NB4 (cell line): ENCODE measurements at regions not wholly inside any gene's neighbourhood (a gene's known extent, or its start where the extent isn't known, plus 50 kb on each side); places are given as distances from the start of the nearest gene placed in this dataset.
"Not testable (repeated sequence)": the region's sequence is repeated elsewhere in the genome, so short reads cannot be mapped to it uniquely, and the experiment has no call there.

Experiments
- DNase-seq: peaks from one replicate; pipeline ENCODE4 v3.0.0; 2010; ENCODE audit warnings: low read depth
- H3K4me3 ChIP-seq: one replicate; pipeline ENCODE4 v1.5.1; 2011; ENCODE audit warnings: mild to moderate bottlenecking, low read depth, low read length, moderate library complexity
- MYC ChIP-seq: IDR thresholded peaks from 2 replicates; pipeline ENCODE4 v1.6.1; 2011; ENCODE audit warnings: low read depth, low read length
- POLR2A ChIP-seq: IDR thresholded peaks from 2 replicates; pipeline ENCODE4 v1.6.1; 2011; ENCODE audit warnings: mild to moderate bottlenecking; ENCODE audit not compliant: insufficient read length; ENCODE audit errors: extremely low read depth
- TF ChIP-seq, protein P1 (sequence below): IDR thresholded peaks from one replicate; pipeline ENCODE4 v1.5.1; 2012; ENCODE audit warnings: low read depth, low read length
- TF ChIP-seq, protein P2 (sequence below): IDR thresholded peaks from 2 replicates; pipeline ENCODE4 v1.6.1; 2011; ENCODE audit warnings: low read depth, low read length

- DNase-seq = no peak
- TF ChIP-seq, protein P1, sequence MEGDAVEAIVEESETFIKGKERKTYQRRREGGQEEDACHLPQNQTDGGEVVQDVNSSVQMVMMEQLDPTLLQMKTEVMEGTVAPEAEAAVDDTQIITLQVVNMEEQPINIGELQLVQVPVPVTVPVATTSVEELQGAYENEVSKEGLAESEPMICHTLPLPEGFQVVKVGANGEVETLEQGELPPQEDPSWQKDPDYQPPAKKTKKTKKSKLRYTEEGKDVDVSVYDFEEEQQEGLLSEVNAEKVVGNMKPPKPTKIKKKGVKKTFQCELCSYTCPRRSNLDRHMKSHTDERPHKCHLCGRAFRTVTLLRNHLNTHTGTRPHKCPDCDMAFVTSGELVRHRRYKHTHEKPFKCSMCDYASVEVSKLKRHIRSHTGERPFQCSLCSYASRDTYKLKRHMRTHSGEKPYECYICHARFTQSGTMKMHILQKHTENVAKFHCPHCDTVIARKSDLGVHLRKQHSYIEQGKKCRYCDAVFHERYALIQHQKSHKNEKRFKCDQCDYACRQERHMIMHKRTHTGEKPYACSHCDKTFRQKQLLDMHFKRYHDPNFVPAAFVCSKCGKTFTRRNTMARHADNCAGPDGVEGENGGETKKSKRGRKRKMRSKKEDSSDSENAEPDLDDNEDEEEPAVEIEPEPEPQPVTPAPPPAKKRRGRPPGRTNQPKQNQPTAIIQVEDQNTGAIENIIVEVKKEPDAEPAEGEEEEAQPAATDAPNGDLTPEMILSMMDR = no peak
- TF ChIP-seq MYC (no peak), POLR2A (no peak)
- TF ChIP-seq, protein P2, sequence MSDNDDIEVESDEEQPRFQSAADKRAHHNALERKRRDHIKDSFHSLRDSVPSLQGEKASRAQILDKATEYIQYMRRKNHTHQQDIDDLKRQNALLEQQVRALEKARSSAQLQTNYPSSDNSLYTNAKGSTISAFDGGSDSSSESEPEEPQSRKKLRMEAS = no peak
- H3K4me3 ChIP-seq = no peak overlapping the region
Observed at GRCh38 chr2:175679231-175679630, 322.8 kb downstream of the LNPK start.

- TF ChIP-seq POLR2A (no peak), MYC (no peak)
- TF ChIP-seq, protein P2 = no peak
- TF ChIP-seq, protein P1 = no peak
- H3K4me3 ChIP-seq = no peak overlapping the region
- DNase-seq = no peak
Observed at GRCh38 chr2:175677880-175678279, 324.2 kb downstream of the LNPK start.

- H3K4me3 ChIP-seq = no peak overlapping the region
- no peak for DNase-seq
- TF ChIP-seq, protein P1 = peak; percentile 8
- TF ChIP-seq MYC (no peak), POLR2A (no peak)
Observed at GRCh38 chr2:175676813-175677212, 325.3 kb downstream of the LNPK start.

DNA sequence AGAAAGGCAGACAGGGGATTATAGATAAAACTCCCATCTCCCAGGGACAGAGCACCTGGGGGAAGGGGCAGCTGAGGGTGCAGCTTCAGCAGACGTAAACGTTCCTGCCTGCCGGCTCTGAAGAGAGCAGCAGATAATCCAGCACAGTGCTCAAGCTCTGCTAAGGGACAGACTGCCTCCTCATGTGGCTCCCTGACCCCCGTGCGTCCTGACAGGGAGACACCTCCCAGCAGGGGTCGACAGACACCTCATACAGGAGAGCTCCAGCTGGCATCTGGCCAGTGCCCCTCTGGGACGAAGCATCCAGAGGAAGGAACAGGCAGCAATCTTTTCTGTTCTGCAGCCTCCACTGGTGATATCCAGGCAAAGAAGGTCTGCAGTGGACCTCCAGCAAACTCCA lies 333.3 kb downstream of the LNPK start:
- H3K4me3 ChIP-seq = not testable (repeated sequence)

GRCh38 chr2:175662335-175662734 lies 339.7 kb downstream of the LNPK start:
- no peak for DNase-seq
- TF ChIP-seq, protein P1 = no peak
- no peak for TF ChIP-seq MYC
- no peak for TF ChIP-seq POLR2A
- TF ChIP-seq, protein P2 = no peak
- no peak overlapping the region for H3K4me3 ChIP-seq

More for the DNA sequence above, 333.3 kb downstream of the LNPK start:
- DNase-seq = not testable (repeated sequence)

DNA sequence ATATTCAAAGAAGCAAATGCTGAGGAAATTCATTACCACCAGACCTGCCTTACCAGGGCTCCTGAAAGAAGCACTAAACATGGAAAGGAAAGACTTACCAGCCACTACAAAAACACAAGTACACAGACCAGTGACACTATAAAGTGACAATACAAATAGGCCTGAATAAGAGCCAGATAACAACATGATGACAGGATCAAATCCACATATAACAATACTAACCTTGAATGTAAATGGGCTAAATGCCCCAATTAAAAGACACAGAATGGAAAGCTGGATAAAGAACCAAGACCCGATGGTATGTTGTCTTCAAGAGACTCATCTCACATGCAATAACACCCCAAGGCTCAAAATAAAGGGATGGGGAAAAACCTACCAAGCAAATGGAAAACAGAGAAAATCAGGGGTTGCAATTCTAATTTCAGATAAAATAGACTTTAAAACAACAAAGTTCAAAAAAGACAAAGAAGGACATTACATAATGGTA lies 353.4 kb downstream of the LNPK start:
- TF ChIP-seq, protein P2 = no peak
- TF ChIP-seq POLR2A (no peak), MYC (no peak)
- TF ChIP-seq, protein P1 = no peak
- no peak overlapping the region for H3K4me3 ChIP-seq

More for the DNA sequence above, 353.4 kb downstream of the LNPK start:
- no peak for DNase-seq
